HEK293T (cell line): ENCODE measurements at regions not wholly inside any gene's neighbourhood (a gene's known extent, or its start where the extent isn't known, plus 50 kb on each side); places are given as distances from the start of the nearest gene placed in this dataset.

Source experiments
- BHLHE40 ChIP-seq: fragments of 450-650 bp; IDR thresholded peaks from 2 replicates; pipeline ENCODE4 v1.6.1; 2016; ENCODE audit warnings: mild to moderate bottlenecking, moderate library complexity, borderline replicate concordance
- ELF4 ChIP-seq: fragments of 450-650 bp; IDR thresholded peaks from 2 replicates; pipeline ENCODE4 v1.6.1; 2017; ENCODE audit warnings: antibody characterized with exemption
- FOXA1 ChIP-seq: fragments of 450-650 bp; IDR thresholded peaks from 2 replicates; pipeline ENCODE4 v1.6.1; 2016; ENCODE audit warnings: mild to moderate bottlenecking
- FOXK2 ChIP-seq: fragments of 450-650 bp; IDR thresholded peaks from 2 replicates; pipeline ENCODE4 v1.6.1; 2016; ENCODE audit warnings: mild to moderate bottlenecking
- FOXM1 ChIP-seq: fragments of 450-650 bp; IDR thresholded peaks from 2 replicates; pipeline ENCODE4 v1.6.1; 2017; ENCODE audit warnings: mild to moderate bottlenecking, borderline replicate concordance
- HDGF ChIP-seq: fragments of 450-650 bp; IDR thresholded peaks from 2 replicates; pipeline ENCODE4 v1.6.1; 2017; ENCODE audit warnings: antibody characterized with exemption, borderline replicate concordance
- LEF1 ChIP-seq: fragments of 450-650 bp; IDR thresholded peaks from 2 replicates; pipeline ENCODE4 v1.6.1; 2017; ENCODE audit warnings: mild to moderate bottlenecking, borderline replicate concordance
- NFRKB ChIP-seq: fragments of 450-650 bp; IDR thresholded peaks from 2 replicates; pipeline ENCODE4 v1.6.1; 2016; ENCODE audit warnings: mild to moderate bottlenecking, moderate library complexity
- SP1 ChIP-seq: fragments of 450-650 bp; IDR thresholded peaks from 2 replicates; pipeline ENCODE4 v1.6.1; 2017
- SUZ12 ChIP-seq: fragments of 450-650 bp; IDR thresholded peaks from 2 replicates; pipeline ENCODE4 v1.6.1; 2016; ENCODE audit warnings: mild to moderate bottlenecking
- TARDBP ChIP-seq: fragments of 450-650 bp; IDR thresholded peaks from 2 replicates; pipeline ENCODE4 v1.6.1; 2016
- ZNF384 ChIP-seq: fragments of 450-650 bp; IDR thresholded peaks from 2 replicates; pipeline ENCODE4 v1.6.1; 2016

- no peak for TF ChIP-seq ZNF384
- TF ChIP-seq FOXK2, result no peak
- TF ChIP-seq FOXA1, result no peak
- TF ChIP-seq ELF4, result no peak
- no peak for TF ChIP-seq HDGF
- TF ChIP-seq BHLHE40, result no peak
- no peak for TF ChIP-seq FOXM1
- TF ChIP-seq SUZ12, result no peak
- TF ChIP-seq SP1, result no peak
- TF ChIP-seq NFRKB, result no peak
- no peak for TF ChIP-seq TARDBP
- TF ChIP-seq LEF1, result no peak
Observed at GRCh38 chr12:58163021-58163420, 221.7 kb downstream of the ATP23 start.
